Activated CD8-positive, alpha-beta memory T cell treated with anti-CD3 and anti-CD28 coated beads, Interleukin-2, amount 10 ng/mL, durations not matched to agents 7 days and 5 days (primary cell): ENCODE measurements at regions not wholly inside any gene's neighbourhood (a gene's known extent, or its start where the extent isn't known, plus 50 kb on each side); places are given as distances from the start of the nearest gene placed in this dataset.

ENCODE experiments used
- ATAC-seq: fragments of 150-1000 bp; cut with Tn5 transposase; one replicate; pipeline ENCODE4 v1.10.0; 2021; ENCODE audit warnings: moderate library complexity
- CTCF ChIA-PET: fragments of 350-600 bp; sonication (Branson Sonifier 250); formaldehyde crosslinking; loops from one replicate; lab custom pipeline; 2021; ENCODE audit warnings: antibody characterized with exemption; lab: Charles Lee
- DNase-seq: peaks from one replicate; pipeline ENCODE4 v3.0.0-alpha.2; 2020
- H3K27ac Mint-ChIP-seq: one replicate; pipeline ENCODE4 v1.8.0; 2021; ENCODE audit warnings: mild to moderate bottlenecking, mixed read lengths
- H3K27me3 Mint-ChIP-seq: one replicate; pipeline ENCODE4 v1.8.0; 2021; ENCODE audit warnings: mixed read lengths
- H3K36me3 Mint-ChIP-seq: one replicate; pipeline ENCODE4 v1.8.0; 2021; ENCODE audit warnings: mild to moderate bottlenecking, mixed read lengths
- H3K4me1 Mint-ChIP-seq: one replicate; pipeline ENCODE4 v1.8.0; 2021; ENCODE audit warnings: mixed read lengths
- H3K4me3 Mint-ChIP-seq: one replicate; pipeline ENCODE4 v1.8.0; 2021; ENCODE audit warnings: mild to moderate bottlenecking, moderate library complexity, mixed read lengths
- H3K9me3 Mint-ChIP-seq: one replicate; pipeline ENCODE4 v1.8.0; 2022; ENCODE audit warnings: low read depth, mixed read lengths

DNA sequence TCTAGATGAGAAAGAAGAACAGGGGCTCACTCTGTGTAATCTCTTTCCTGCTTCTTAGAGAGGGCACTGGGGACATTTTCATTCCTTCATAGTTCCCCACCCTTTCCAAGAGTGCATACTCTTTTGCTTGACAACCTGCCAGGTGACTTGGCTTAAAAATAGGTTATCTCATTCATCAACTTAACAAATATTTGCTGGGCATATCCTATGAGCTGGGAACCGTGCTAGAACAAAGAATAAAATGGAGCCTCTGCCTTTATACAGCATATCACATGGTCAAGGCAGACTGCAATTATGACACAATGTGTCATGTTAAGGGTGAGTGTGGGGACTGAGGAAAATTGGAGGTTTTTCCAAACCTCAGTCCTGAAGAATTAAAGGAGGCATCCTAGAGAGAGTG, 209.8 kb upstream of the FOXA2 start:
- Mint-ChIP-seq H3K27me3 (no peaks in the 10 kb centered on the region), H3K9me3 (no peaks in the 10 kb centered on the region), H3K36me3 (no peaks in the 10 kb centered on the region), H3K4me1 (no peaks in the 10 kb centered on the region), H3K27ac (no peak overlapping the region), H3K4me3 (no peak overlapping the region)
- CTCF ChIA-PET: no interaction called here
- ATAC-seq (no peak), DNase-seq (no peak)

DNA sequence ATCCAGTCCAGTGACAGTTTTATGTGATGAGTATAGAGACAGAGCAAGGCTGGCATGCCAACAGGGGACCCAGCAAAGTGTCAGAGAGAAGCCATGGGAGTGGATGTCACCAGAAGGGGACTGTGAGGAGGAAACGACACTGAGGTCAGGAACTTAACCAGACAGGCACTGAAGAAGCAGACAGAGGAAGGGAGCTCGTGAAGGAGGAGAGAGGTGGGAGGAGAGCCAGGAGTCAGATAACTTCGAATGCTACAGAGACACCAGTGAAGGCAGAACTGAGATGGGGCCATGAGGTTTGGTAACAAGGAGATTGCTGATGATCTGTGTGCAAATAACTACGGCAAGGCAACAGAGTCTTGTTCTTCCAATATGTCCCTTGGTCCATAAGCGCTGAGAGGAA, 211.1 kb upstream of the FOXA2 start:
- no peaks in the 10 kb centered on the region for H3K4me1 Mint-ChIP-seq
- no peaks in the 10 kb centered on the region for H3K27me3 Mint-ChIP-seq
- no peak overlapping the region for H3K4me3 Mint-ChIP-seq
- H3K36me3 Mint-ChIP-seq: no peaks in the 10 kb centered on the region
- ATAC-seq: no peak
- DNase-seq: no peak
- no peak overlapping the region for H3K27ac Mint-ChIP-seq
- CTCF ChIA-PET: no interaction called here
- H3K9me3 Mint-ChIP-seq: no peaks in the 10 kb centered on the region

DNA sequence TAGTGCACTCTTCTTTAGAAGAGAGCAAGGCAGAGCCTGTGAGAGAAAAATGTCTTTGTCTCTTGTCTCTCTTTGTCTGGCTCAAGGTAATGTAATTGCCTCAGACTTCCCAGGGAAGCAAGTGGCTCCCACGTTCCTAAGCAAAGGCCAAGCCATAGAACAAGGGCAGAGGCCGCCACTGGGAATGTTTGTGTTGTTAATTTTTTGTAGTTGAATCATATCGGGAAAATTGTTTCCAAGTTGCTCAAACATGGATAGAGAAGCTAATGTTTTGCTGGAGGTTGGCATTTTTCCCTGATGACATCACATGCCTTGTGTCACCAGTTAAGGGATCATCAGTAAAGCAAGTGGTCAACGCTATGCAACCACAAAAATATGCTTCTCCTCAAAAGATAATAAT, 211.5 kb upstream of the FOXA2 start:
- no peaks in the 10 kb centered on the region for H3K36me3 Mint-ChIP-seq
- no peak for DNase-seq
- H3K27me3 Mint-ChIP-seq: no peaks in the 10 kb centered on the region
- ATAC-seq: no peak
- H3K4me1 Mint-ChIP-seq: no peaks in the 10 kb centered on the region
- H3K27ac Mint-ChIP-seq: no peak overlapping the region
- no peak overlapping the region for H3K4me3 Mint-ChIP-seq
- CTCF ChIA-PET: no interaction called here
- no peaks in the 10 kb centered on the region for H3K9me3 Mint-ChIP-seq

DNA sequence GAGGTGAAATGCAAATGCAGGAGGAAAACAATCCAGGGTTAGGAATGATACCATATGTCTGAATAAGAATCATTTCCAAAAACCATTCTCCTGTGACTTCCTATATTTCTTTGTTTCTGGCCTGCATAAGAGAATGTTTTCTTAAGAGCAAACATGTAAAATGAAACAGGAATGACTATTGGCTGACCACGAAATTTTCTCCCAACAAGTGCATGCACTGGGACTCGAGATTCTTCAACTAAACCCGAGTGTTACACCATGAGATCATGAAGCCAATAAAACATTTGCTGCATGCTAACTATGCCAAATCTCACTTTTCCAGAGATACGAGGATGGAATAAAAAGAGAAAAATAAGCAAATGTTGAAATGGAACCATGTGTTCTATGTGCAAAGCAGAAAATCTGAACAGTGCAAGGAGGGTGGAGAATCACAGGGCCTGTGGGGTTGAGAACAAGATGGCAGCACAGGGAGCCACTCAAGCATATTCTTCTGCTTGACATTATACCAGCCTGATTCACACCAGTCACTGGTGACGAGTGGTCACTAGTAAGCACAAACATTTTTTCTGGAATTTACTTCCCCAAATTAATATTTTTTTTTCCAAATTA, 212.2 kb upstream of the FOXA2 start:
- CTCF ChIA-PET: no interaction called here

DNA sequence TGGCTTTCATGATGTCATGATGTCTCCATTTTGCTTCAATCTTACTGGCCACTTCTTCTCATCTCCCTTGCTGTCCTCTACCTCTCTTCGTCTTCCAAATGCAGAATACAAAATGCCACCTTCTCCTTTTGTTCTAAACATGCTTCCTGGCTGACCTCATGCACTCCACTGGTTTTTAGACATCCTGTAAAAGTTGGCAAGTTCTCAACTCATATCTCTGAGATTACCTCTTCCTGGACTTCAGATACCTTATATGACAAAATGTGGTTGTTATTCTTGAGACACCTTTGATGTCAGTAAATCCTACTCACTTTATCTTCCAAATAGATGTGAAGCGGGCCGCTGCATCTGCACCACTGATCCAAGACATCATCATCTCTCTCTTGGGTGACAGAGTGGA, 212.7 kb upstream of the FOXA2 start:
- CTCF ChIA-PET: no interaction called here
- Mint-ChIP-seq H3K9me3 (no peaks in the 10 kb centered on the region), H3K27ac (no peak overlapping the region), H3K27me3 (no peaks in the 10 kb centered on the region), H3K36me3 (no peaks in the 10 kb centered on the region), H3K4me3 (no peak overlapping the region), H3K4me1 (no peaks in the 10 kb centered on the region)
- ATAC-seq: no peak
- no peak for DNase-seq

More for the DNA sequence above, 212.2 kb upstream of the FOXA2 start:
- Mint-ChIP-seq H3K27ac (no peak overlapping the region), H3K4me3 (no peak overlapping the region), H3K27me3 (no peaks in the 10 kb centered on the region), H3K9me3 (no peaks in the 10 kb centered on the region), H3K36me3 (no peaks in the 10 kb centered on the region), H3K4me1 (no peaks in the 10 kb centered on the region)
- ATAC-seq (no peak), DNase-seq (no peak)

DNA sequence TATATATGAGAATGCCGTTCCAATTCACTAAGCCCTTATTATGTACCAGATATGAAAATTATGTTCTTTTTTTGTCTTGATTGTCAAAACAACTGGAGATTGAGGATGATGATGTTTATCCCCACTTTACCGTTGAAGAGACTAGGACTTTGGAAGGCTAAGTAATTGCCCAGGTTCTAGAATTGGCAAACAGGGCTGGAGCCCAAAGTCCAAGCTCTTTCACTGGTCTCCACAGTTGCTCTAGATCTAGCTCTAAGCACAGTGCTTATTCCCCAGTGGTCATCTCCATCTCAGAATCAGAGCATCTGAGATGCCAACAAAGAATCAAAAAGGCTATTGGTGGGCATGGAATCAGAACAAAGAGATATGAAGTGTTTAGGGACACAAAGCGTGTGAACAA, 215.3 kb upstream of the FOXA2 start:
- Mint-ChIP-seq H3K27me3 (no peaks in the 10 kb centered on the region), H3K9me3 (no peaks in the 10 kb centered on the region), H3K4me1 (no peaks in the 10 kb centered on the region), H3K36me3 (no peaks in the 10 kb centered on the region), H3K4me3 (no peak overlapping the region), H3K27ac (no peak overlapping the region)
- CTCF ChIA-PET: no interaction called here
- DNase-seq (no peak), ATAC-seq (no peak)

DNA sequence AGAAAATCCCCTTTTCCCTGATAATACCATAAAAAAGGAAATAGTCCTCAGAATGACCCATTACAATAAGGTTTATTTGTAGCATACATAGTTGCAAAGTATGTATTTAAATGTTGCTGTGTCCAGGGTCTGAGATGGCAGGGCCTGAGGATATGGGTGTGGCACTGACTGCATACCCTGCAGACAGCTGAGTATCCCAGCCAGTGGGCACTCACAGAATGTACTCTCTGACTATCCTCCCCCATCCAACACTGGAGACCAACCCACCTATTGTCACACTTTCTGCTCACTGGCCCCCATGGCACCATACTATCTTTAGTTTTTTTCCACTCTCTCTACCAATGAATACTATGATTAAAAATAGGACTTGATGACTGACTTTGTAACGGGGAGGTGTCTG, 215.8 kb upstream of the FOXA2 start:
- H3K36me3 Mint-ChIP-seq: no peaks in the 10 kb centered on the region
- H3K4me3 Mint-ChIP-seq: no peak overlapping the region
- no peaks in the 10 kb centered on the region for H3K27me3 Mint-ChIP-seq
- DNase-seq (no peak), ATAC-seq (no peak)
- H3K4me1 Mint-ChIP-seq: no peaks in the 10 kb centered on the region
- CTCF ChIA-PET: no interaction called here
- no peak overlapping the region for H3K27ac Mint-ChIP-seq
- no peaks in the 10 kb centered on the region for H3K9me3 Mint-ChIP-seq

DNA sequence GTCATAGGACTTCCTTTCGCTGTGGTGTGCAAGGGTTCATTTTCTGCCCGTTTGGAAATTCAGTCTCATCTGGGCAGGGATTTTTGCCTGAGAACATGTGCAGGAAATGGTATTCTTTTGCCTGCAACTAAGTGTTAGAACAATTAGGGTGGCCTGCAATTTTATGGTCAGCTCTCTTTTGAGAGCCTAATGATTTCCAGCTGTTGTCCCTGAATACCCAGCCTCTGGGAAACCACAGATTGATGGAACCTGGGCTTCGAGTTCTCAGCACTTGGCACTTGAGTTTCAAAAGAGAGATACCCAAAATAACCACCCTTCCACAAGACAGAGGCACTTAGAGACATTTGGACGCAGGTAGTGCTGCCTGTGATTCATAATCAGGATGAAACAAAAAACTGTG, 217.2 kb upstream of the FOXA2 start:
- Mint-ChIP-seq H3K9me3 (no peaks in the 10 kb centered on the region), H3K36me3 (no peaks in the 10 kb centered on the region), H3K4me3 (no peak overlapping the region), H3K27ac (no peak overlapping the region), H3K27me3 (no peaks in the 10 kb centered on the region), H3K4me1 (no peaks in the 10 kb centered on the region)
- CTCF ChIA-PET: no interaction called here
- ATAC-seq (no peak), DNase-seq (no peak)

DNA sequence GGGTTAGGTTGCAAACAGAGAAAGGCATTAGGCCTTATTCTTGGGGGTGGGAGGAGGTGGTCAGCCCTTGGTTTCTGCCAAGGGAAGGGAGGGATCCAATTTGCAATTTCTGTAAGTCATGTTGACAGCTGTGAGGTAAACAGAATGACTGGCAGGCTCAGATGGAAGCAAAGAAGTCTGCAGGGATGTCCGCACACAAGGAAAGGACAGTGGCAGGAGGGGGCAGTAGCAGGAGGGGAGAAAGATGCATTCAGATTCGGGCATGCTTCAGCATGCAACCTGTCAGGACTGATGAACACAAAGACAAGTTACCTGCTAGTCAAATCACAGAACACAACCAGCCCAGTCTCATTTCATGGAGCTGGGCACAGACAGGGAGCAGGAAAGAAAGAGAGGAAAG, 217.9 kb upstream of the FOXA2 start:
- ATAC-seq (no peak), DNase-seq (no peak)
- CTCF ChIA-PET: no interaction called here
- Mint-ChIP-seq H3K4me1 (no peaks in the 10 kb centered on the region), H3K36me3 (no peaks in the 10 kb centered on the region), H3K4me3 (no peak overlapping the region), H3K27me3 (no peaks in the 10 kb centered on the region), H3K9me3 (no peaks in the 10 kb centered on the region), H3K27ac (no peak overlapping the region)

DNA sequence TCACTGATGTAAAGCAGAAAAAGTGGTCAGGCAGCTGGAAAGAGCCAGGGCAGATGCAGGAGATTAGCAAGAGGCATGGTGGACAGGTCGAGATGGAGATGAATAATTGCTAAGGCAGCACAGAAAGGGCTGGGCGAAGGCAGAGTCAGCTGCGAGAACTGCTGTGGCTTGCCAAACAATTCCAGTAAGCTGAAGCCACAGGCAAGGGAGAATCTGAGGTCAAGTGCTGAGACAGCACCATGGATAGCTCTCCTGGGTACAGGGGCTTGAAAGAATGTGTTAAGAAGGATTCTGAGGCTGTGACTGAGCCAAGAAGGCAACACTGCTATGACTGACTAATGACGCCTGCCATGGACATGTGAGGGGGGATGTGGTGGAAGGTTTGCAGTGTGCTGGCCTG, 220.8 kb upstream of the FOXA2 start:
- no peak overlapping the region for H3K4me3 Mint-ChIP-seq

DNA sequence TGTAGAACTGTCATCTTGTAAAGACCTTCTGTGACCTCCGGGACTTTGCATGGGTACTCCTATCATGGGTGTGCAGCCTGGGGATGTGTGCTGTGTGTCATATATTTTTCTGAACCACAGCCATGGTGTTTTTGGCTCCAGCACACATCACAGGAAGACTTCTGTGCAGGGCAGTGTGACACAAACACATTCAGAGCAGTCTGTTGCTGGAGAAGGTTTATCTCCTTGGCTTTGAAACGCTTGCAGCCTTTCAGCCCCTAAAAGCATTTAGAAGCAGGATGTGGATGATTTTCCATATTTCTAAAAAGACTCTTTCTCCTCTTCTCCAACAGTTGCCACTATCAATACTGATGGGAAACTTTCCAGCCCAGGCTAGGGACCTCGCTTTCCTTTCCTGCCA, 221.6 kb upstream of the FOXA2 start:
- H3K36me3 Mint-ChIP-seq: no peaks in the 10 kb centered on the region
- H3K27ac Mint-ChIP-seq: no peak overlapping the region
- CTCF ChIA-PET: no interaction called here
- no peak for ATAC-seq
- no peak for DNase-seq
- H3K9me3 Mint-ChIP-seq: no peaks in the 10 kb centered on the region
- no peaks in the 10 kb centered on the region for H3K27me3 Mint-ChIP-seq
- no peak overlapping the region for H3K4me3 Mint-ChIP-seq
- H3K4me1 Mint-ChIP-seq: no peaks in the 10 kb centered on the region

More for the DNA sequence above, 220.8 kb upstream of the FOXA2 start:
- H3K36me3 Mint-ChIP-seq: no peaks in the 10 kb centered on the region
- H3K9me3 Mint-ChIP-seq: no peaks in the 10 kb centered on the region
- DNase-seq (no peak), ATAC-seq (no peak)
- H3K27me3 Mint-ChIP-seq: no peaks in the 10 kb centered on the region
- H3K27ac Mint-ChIP-seq: no peak overlapping the region
- CTCF ChIA-PET: no interaction called here
- H3K4me1 Mint-ChIP-seq: no peaks in the 10 kb centered on the region

DNA sequence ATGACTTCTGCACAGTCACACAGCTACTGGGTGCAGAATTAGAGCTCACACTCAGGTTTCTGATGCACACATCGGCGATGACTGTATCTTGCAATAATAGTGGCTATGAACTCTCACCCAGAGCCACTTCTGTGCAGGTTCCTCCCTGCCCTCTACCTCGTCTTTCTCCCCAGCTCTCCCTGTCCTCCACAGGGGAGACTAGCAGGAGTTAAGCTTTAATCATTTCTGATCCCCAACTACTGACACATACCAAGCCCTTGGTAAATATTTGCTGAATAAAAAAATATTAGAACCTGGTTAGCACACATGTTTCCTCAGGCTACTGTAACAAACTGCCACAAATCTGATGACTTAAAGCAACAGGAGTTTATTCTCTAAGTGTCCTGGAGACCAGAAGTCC, 222.7 kb upstream of the FOXA2 start:
- no peak overlapping the region for H3K27ac Mint-ChIP-seq
- no peaks in the 10 kb centered on the region for H3K4me1 Mint-ChIP-seq
- H3K27me3 Mint-ChIP-seq: no peaks in the 10 kb centered on the region
- H3K4me3 Mint-ChIP-seq: no peak overlapping the region
- DNase-seq: no peak
- no peaks in the 10 kb centered on the region for H3K36me3 Mint-ChIP-seq
- H3K9me3 Mint-ChIP-seq: no peaks in the 10 kb centered on the region
- ATAC-seq: no peak
- CTCF ChIA-PET: no interaction called here

DNA sequence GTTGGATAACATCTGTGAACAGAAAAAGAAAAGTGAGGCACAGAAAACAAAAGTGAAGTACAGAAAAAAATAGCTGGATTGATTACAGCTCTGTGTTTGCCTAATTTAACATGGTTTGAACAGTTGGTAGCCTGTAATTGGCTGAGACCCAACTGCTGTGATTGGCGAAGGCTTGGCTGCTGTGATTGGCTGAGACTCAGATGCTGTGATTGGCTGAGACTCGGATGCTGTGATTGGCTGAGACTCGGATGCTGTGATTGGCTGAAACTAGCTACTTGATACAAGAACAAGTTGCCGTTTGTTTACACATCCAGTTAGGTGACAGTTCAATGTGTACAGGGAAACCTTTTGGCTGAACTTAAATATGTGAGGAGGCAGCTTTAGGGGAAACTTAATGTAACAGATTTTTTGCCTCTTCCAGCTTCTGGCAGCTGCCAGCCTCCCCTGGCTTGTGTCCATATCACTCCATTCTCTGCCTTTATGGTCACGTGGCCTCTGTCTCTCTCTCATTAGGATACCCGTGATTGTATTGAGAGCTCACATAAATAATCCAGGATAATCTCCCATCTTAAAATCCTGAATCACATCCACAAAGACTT, 223.4 kb upstream of the FOXA2 start:
- Mint-ChIP-seq H3K4me3 (no peak overlapping the region), H3K27me3 (no peaks in the 10 kb centered on the region), H3K9me3 (no peaks in the 10 kb centered on the region), H3K27ac (no peak overlapping the region), H3K36me3 (no peaks in the 10 kb centered on the region), H3K4me1 (no peaks in the 10 kb centered on the region)
- ATAC-seq: no peak
- CTCF ChIA-PET: no interaction called here
- no peak for DNase-seq

DNA sequence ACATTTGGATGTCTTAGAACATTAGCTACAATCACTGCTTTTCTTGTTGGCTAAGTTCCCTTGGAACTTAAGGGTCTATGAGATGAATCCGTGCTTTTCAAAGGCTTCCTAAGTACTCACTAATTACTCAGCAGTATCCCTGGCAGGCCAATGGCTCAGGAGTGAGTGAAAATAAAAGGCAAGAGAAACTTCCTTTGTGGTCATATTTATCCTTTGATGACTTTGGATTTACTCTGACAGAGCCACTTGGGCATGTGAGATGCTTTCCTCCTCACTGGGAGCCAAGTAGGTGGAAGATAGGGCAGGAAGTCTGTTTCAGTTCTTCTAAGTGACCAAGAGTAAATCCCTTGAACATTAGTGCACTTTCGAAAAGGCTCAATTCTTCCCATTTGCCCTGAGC, 224.3 kb upstream of the FOXA2 start:
- Mint-ChIP-seq H3K27me3 (no peaks in the 10 kb centered on the region), H3K36me3 (no peaks in the 10 kb centered on the region), H3K4me1 (no peaks in the 10 kb centered on the region), H3K9me3 (no peaks in the 10 kb centered on the region), H3K27ac (no peak overlapping the region), H3K4me3 (no peak overlapping the region)
- ATAC-seq (no peak), DNase-seq (no peak)
- CTCF ChIA-PET: no interaction called here

DNA sequence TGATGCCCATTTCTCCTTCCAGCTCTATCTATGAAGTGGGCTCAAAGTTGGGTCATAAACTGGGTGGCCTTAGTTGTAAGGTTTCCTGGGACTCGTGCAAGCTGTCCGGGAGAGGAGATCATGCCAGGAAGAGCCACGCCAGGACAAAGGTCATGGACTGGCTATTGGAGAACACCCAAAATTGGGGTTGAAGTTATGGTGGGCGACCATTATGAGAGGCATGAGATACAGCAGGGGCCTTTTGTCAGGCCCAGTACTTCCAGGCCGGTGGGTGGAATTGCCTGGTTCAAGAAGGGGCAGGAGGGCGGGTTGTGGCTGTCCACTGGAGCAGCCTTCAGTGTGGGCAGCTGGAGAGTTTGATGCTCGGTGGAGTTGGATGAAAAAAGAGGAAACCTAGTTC, 225.1 kb upstream of the SSTR4 start:
- Mint-ChIP-seq H3K9me3 (no peaks in the 10 kb centered on the region), H3K4me3 (no peak overlapping the region)
- no peak for DNase-seq

More for the DNA sequence above, 225.1 kb upstream of the SSTR4 start:
- ATAC-seq: no peak
- no peak overlapping the region for H3K27ac Mint-ChIP-seq
- H3K27me3 Mint-ChIP-seq: no peaks in the 10 kb centered on the region
- H3K4me1 Mint-ChIP-seq: no peaks in the 10 kb centered on the region
- no peaks in the 10 kb centered on the region for H3K36me3 Mint-ChIP-seq
- CTCF ChIA-PET: no interaction called here
